OCI-LY1 (cell line): ENCODE measurements at regions not wholly inside any gene's neighbourhood (a gene's known extent, or its start where the extent isn't known, plus 50 kb on each side); places are given as distances from the start of the nearest gene placed in this dataset.

Experiments
- EZH2 ChIP-seq: fragments of 200-600 bp; sonication (generic), shearing (Covaris generic); IDR thresholded peaks from 2 replicates; pipeline ENCODE4 v1.8.0; 2017; ENCODE audit warnings: borderline replicate concordance, mixed run types, mild to moderate bottlenecking, antibody characterized with exemption, low read length, moderate library complexity, mixed read lengths
- TF ChIP-seq, protein P1 (sequence below): fragments of 200-600 bp; sonication (generic), shearing (Covaris generic); IDR thresholded peaks from 2 replicates; pipeline ENCODE4 v1.5.1; 2017; ENCODE audit warnings: mild to moderate bottlenecking, antibody characterized with exemption, low read length, moderate library complexity, mixed read lengths

DNA sequence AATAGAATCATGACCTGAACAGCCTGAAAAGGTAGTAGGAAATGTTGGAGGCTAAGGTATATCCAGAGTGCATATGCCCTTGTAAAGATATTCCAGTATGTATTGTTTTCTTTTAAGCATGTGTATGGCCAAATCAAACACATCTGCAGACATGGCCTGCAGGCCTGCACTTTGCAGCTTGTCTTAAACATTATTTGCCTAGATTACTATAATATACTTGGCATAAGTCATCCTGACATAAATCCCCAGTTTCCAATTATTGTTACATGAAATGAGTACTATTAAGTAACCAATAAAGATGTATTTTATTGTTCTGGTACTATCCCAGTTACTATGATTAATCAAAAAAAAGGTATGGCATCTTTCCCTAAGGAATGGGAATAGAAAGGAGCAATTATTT lies 169.1 kb upstream of the PTBP2 start:
- TF ChIP-seq, protein P1, sequence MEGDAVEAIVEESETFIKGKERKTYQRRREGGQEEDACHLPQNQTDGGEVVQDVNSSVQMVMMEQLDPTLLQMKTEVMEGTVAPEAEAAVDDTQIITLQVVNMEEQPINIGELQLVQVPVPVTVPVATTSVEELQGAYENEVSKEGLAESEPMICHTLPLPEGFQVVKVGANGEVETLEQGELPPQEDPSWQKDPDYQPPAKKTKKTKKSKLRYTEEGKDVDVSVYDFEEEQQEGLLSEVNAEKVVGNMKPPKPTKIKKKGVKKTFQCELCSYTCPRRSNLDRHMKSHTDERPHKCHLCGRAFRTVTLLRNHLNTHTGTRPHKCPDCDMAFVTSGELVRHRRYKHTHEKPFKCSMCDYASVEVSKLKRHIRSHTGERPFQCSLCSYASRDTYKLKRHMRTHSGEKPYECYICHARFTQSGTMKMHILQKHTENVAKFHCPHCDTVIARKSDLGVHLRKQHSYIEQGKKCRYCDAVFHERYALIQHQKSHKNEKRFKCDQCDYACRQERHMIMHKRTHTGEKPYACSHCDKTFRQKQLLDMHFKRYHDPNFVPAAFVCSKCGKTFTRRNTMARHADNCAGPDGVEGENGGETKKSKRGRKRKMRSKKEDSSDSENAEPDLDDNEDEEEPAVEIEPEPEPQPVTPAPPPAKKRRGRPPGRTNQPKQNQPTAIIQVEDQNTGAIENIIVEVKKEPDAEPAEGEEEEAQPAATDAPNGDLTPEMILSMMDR, result no peak
- TF ChIP-seq EZH2, result no peak
